ENCODE measurements at regions not wholly inside any gene's neighbourhood (a gene's known extent, or its start where the extent isn't known, plus 50 kb on each side); places are given as distances from the start of the nearest gene placed in this dataset.

- H3K4me1 ChIP-seq: no peaks in the 10 kb centered on the region
- 94% methylated on average over 1 of the region's 1 CpG for WGBS
Observed at GRCh38 chr2:145422576-145422975, 902.7 kb upstream of the ZEB2 start.

GRCh38 chr2:145421841-145422240 lies 901.9 kb upstream of the ZEB2 start:
- Histone ChIP-seq H3K4me3 (no peak overlapping the region), H3K4me1 (no peaks in the 10 kb centered on the region), H3K27me3 (no peaks in the 10 kb centered on the region), H3K36me3 (no peaks in the 10 kb centered on the region), H3K9me3 (no peaks in the 10 kb centered on the region), H3K27ac (no peak overlapping the region)
- DNase-seq (ENCODE audit: low spot score in 2 of 2): no peak
- no peak for TF ChIP-seq POLR2A (IDR thresholded peaks at IDR 0.05)
- TF ChIP-seq CTCF (IDR thresholded peaks at IDR 0.05): no peak
- TF ChIP-seq POLR2AphosphoS5 (IDR thresholded peaks at IDR 0.05): no peak
- no peak for TF ChIP-seq EP300 (IDR thresholded peaks at IDR 0.05)
- 88% methylated on average over 1 of the region's 1 CpG for WGBS

More at GRCh38 chr2:145422576-145422975, 902.7 kb upstream of the ZEB2 start:
- H3K9me3 ChIP-seq: no peaks in the 10 kb centered on the region
- no peak overlapping the region for H3K27ac ChIP-seq
- no peak overlapping the region for H3K4me3 ChIP-seq
- DNase-seq (ENCODE audit: low spot score in 2 of 2): no peak
- TF ChIP-seq POLR2AphosphoS5 (IDR thresholded peaks at IDR 0.05): no peak
- TF ChIP-seq EP300 (IDR thresholded peaks at IDR 0.05): no peak
- TF ChIP-seq POLR2A (IDR thresholded peaks at IDR 0.05): no peak
- H3K36me3 ChIP-seq: no peaks in the 10 kb centered on the region
- H3K27me3 ChIP-seq: no peaks in the 10 kb centered on the region

GRCh38 chr2:145416640-145417039 lies 896.7 kb upstream of the ZEB2 start:
- Histone ChIP-seq H3K27me3 (no peaks in the 10 kb centered on the region), H3K4me3 (no peak overlapping the region), H3K9me3 (no peaks in the 10 kb centered on the region), H3K36me3 (no peaks in the 10 kb centered on the region), H3K27ac (no peak overlapping the region), H3K4me1 (no peaks in the 10 kb centered on the region)
- no peak for DNase-seq (ENCODE audit: low spot score in 2 of 2)
- 83% methylated on average over 2 of the region's 2 CpGs for WGBS
- TF ChIP-seq EP300 (IDR thresholded peaks at IDR 0.05) (no peak), CTCF (IDR thresholded peaks at IDR 0.05) (no peak), POLR2AphosphoS5 (IDR thresholded peaks at IDR 0.05) (no peak), POLR2A (IDR thresholded peaks at IDR 0.05) (no peak)

- no peaks in the 10 kb centered on the region for H3K27me3 ChIP-seq
- H3K9me3 ChIP-seq: no peaks in the 10 kb centered on the region
- no peak for DNase-seq (ENCODE audit: low spot score in 2 of 2)
- no peak for TF ChIP-seq EP300 (IDR thresholded peaks at IDR 0.05)
- H3K4me1 ChIP-seq: no peaks in the 10 kb centered on the region
- 89% methylated on average over 1 of the region's 1 CpG for WGBS
- H3K4me3 ChIP-seq: no peak overlapping the region
- no peaks in the 10 kb centered on the region for H3K36me3 ChIP-seq
- H3K27ac ChIP-seq: no peak overlapping the region
Observed at GRCh38 chr2:145415151-145415550, 895.2 kb upstream of the ZEB2 start.

GRCh38 chr2:145413261-145414030 lies 893.5 kb upstream of the ZEB2 start:
- Histone ChIP-seq H3K4me3 (no peak overlapping the region), H3K4me1 (no peaks in the 10 kb centered on the region), H3K27me3 (no peaks in the 10 kb centered on the region), H3K36me3 (no peaks in the 10 kb centered on the region), H3K9me3 (no peaks in the 10 kb centered on the region), H3K27ac (no peak overlapping the region)
- no peak for DNase-seq (ENCODE audit: low spot score in 2 of 2)
- 75% methylated on average over 2 of the region's 2 CpGs for WGBS
- TF ChIP-seq EP300 (IDR thresholded peaks at IDR 0.05) (no peak), POLR2A (IDR thresholded peaks at IDR 0.05) (no peak), CTCF (IDR thresholded peaks at IDR 0.05) (no peak), POLR2AphosphoS5 (IDR thresholded peaks at IDR 0.05) (no peak)

GRCh38 chr2:145412155-145412554 lies 892.2 kb upstream of the ZEB2 start:
- WGBS: 85% methylated on average over 4 of the region's 4 CpGs
- Histone ChIP-seq H3K27ac (no peak overlapping the region), H3K4me3 (no peak overlapping the region), H3K9me3 (no peaks in the 10 kb centered on the region), H3K36me3 (no peaks in the 10 kb centered on the region), H3K27me3 (no peaks in the 10 kb centered on the region), H3K4me1 (no peaks in the 10 kb centered on the region)
- no peak for DNase-seq (ENCODE audit: low spot score in 2 of 2)
- no peak for TF ChIP-seq POLR2A (IDR thresholded peaks at IDR 0.05)
- TF ChIP-seq EP300 (IDR thresholded peaks at IDR 0.05): no peak
- no peak for TF ChIP-seq POLR2AphosphoS5 (IDR thresholded peaks at IDR 0.05)
- TF ChIP-seq CTCF (IDR thresholded peaks at IDR 0.05): no peak

Data from suprapubic skin (tissue), 4 donors.